ENCODE measurements at regions not wholly inside any gene's neighbourhood (a gene's known extent, or its start where the extent isn't known, plus 50 kb on each side); places are given as distances from the start of the nearest gene placed in this dataset.
"Not testable (repeated sequence)": the region's sequence is repeated elsewhere in the genome, so short reads cannot be mapped to it uniquely, and the experiment has no call there.

DNA sequence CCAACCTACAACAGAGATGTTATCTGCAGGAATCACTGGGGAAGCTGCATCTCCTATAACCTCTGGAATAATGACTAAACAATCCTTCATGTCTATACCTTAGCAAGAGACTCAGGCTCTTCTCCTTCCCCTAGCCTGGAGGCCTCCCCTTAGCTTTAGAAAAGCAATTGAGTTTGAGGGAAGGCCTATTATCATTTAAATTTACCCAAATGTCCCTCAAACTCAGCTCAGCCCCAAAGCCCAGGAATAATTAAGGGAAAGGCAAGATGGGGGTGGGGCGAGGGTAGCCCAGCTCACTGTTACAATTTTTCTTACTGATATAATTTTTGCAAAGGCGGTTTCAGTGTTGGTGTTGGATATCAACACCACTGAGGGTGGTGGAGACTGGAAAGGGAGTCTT, 151.4 kb upstream of the EEA1 start:
- no peak for DNase-seq (ENCODE audit: low spot score)

- no peak for DNase-seq (ENCODE audit: low spot score)
Measured at GRCh38 chr12:93080994-93081809, 152.1 kb upstream of the EEA1 start.

DNA sequence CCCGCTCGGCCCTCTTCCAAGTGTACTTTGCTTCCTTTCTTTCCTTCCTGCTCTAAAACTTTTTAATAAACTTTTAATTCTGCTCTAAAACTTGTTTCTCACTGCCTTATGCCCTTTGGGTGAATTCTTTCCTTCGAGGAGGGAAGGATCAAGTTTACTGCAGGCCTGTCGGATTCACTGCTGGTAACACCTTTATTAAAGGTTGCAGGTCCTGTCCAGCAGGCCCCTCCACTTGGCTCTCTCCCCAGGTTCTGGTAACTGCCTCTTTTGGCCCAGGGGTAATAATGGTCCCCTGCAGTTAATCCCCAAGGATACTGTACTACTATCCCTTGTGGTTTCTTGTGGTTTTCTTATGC, 152.7 kb upstream of the EEA1 start:
- no peak for DNase-seq (ENCODE audit: low spot score)

DNA sequence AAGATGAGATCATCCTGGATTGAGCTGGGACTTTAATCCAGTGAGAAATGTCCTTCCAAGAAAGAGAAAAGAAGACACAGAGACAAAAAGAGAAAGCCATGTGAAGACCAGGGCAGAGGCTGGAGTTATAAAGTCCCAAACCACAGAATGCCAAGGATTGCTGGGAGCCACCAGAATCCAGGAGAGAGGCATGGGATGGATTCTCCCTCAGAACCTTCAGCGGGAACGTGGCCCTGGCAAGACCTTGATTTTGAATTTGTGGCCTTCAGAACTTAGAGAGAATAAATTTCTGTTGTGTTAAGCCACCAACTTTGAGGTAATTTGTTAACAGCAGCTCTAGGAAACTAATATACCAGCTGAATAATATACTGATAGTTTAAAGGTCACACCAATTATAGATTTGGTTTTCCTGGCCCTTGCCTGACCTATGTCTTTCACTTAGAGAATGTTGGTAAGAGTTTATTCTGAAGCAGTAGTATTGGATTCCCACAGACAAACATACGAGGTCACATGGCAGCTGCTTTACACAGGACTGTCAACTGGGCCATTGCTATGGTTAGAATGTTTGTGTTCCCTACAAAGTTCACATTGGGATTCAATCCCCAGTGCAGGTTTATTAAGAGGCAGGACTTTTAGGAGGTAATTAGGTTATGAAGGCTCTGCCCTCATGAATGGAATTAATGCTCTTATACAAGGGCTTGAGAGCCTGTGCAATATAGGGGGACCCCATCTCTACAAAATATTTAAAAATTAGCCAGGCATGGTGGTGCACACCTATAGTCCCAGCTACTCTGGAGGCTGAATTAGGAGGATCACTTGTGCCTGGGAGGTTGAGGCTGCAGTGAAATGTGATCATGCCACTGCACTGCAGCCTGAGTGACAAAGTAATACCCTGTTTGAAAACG, 156.5 kb upstream of the EEA1 start:
- no peak for DNase-seq (ENCODE audit: low spot score)

- no peak for DNase-seq (ENCODE audit: low spot score)
Measured at GRCh38 chr12:93086288-93086727, 157.2 kb upstream of the EEA1 start.

GRCh38 chr12:93087840-93088610, 158.9 kb upstream of the EEA1 start:
- no peak for DNase-seq (ENCODE audit: low spot score)

DNA sequence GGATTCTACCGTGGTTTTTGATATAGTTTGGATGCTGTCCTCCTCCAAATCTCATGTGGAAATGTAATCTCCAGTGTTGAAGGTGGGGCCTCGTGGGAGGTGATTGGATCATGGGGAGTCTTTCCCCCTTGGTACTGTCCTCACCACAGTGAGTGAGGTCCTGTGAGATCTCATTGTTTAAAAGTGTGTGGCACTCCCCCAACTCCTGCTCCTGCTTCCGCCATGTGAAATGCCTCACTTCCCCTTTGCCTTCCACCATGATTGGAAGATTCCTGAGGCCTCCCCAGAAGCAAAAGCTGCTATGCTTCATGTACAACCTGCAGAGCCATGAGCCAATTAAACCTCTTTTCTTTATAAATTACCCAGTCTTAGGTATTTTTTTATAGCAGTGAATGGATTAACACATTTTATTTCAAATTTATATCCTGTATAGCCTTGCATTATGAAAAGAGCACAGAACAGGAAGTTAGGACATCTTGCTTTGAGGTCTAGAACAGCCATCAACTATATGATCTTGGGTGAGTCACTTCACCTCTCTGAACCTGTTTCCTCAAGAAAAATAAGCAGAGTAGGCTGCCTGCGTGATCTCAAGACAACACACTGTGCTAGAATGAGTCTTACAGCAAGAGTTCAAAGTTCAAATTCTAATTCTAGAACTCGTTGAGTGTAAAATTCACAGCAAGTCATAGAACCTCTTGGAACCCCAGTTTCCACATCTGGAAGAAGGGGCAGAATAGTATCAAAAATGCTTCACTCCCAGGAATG, 160.9 kb upstream of the EEA1 start:
- no peak for DNase-seq (ENCODE audit: low spot score)

GRCh38 chr12:93090731-93091172, 161.7 kb upstream of the EEA1 start:
- no peak for DNase-seq (ENCODE audit: low spot score)

- DNase-seq (ENCODE audit: low spot score), result no peak
Measured at GRCh38 chr12:93091886-93092648, 163.0 kb upstream of the EEA1 start.

DNA sequence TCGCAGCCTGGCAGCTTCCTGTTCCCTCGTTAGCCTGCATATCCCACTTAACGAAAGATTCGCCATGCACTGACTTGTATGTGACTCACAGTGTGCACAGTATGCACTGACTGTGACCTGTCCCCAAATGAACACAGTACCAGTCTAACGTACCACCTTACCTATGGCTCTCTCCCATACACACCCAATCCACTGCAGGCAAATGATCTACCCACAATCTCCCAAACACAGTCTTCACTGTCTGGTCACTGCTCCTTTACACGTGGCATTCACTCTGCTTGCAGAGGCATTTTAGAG, 163.5 kb upstream of the EEA1 start:
- DNase-seq (ENCODE audit: low spot score), result no peak

DNA sequence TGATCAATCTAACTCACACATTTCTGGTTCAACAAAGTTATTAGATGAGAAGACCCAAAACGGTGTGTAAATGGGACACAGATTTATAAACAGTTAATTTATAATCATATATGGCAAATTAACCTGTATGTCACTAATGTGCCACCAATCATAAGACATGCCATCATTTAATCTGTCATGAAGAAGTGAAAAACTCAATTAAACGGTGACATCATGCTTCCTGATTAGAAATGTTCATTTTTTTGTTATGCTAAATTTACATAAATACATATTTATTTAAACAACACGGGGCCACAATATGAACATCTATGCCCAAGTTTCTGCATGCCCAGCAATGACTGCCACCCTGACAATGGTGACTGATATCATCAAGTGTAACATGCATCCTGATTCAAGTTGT, 164.1 kb upstream of the EEA1 start:
- no peak for DNase-seq (ENCODE audit: low spot score)

DNA sequence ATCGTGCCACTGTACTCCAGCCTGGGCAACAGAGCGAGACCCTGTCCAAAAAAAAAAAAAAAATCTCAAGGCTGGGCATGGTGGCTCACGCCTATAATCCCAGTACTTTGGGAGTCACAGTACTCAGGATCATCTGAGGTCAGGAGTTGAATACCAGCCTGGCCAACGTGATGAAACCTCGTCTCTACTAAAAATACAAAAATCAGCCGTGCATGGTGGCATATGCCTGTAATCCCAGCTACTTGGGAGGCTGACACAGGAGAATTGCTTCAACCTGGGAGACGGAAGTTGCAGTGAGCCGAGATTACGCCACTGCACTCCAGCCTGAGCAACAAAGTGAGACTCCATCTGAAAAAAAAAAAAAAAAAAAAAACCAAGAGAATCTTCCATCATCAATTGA, 165.1 kb upstream of the EEA1 start:
- DNase-seq (ENCODE audit: low spot score), result not testable (repeated sequence)

- DNase-seq (ENCODE audit: low spot score), result no peak
Measured at GRCh38 chr12:93094988-93095737, 166.1 kb upstream of the EEA1 start.

DNA sequence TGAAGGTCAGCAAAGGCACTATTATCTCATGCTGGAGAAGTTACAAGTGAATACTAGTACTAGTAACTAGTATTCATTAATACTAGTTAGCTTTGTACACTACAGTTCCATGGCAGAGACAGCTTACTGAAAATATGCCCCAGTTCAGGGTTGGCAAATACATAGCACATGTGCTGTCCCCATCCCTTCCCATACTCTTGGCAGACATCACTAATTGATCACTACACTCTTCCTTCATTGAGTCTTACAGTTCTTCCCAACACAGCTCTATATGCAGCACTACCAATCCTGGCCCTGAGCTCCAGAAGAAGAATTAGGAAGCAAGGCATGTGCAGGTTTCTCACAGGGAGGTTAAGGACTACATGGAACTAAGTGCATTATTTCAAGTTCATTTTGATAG, 168.3 kb upstream of the EEA1 start:
- no peak for DNase-seq (ENCODE audit: low spot score)

- peak; percentile 46 for DNase-seq (ENCODE audit: low spot score)
Measured at GRCh38 chr12:93098077-93098476, 169.0 kb upstream of the EEA1 start.

- DNase-seq (ENCODE audit: low spot score), result no peak
Measured at GRCh38 chr12:93099792-93100191, 170.7 kb upstream of the EEA1 start.

GRCh38 chr12:93100610-93101009, 171.5 kb upstream of the EEA1 start:
- no peak for DNase-seq (ENCODE audit: low spot score)

- no peak for DNase-seq (ENCODE audit: low spot score)
Measured at GRCh38 chr12:93101367-93101766, 172.3 kb upstream of the EEA1 start.

GRCh38 chr12:93102312-93102711, 173.2 kb upstream of the EEA1 start:
- no peak for DNase-seq (ENCODE audit: low spot score)

DNA sequence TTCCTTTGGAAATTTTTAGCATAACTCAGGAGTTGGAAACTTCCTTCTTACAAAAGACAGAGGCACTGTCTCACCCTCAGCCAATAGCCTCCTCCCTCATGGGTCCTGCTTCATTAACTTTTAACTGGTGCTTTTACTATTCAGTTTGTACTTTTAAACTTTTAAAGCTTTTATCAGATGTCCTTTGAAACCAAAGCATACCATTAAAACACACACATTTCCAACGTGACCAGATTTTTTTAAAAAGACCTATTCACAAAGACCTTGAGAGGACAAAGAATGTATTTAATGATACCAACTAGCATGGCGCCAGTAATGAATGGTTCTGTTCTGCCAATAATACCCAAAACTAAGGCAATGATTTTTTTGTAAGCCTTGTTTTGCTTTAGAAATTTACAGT, 173.6 kb upstream of the EEA1 start:
- no peak for DNase-seq (ENCODE audit: low spot score)
